GM18873 (cell line): ENCODE measurements at regions not wholly inside any gene's neighbourhood (a gene's known extent, or its start where the extent isn't known, plus 50 kb on each side); places are given as distances from the start of the nearest gene placed in this dataset.
A peak's percentile ranks its signal among the peaks of the same experiment; 100 is the strongest.

ENCODE experiments used
- ATAC-seq: cut with Tn5 transposase; IDR thresholded peaks from one replicate; pipeline ENCODE4 v1.9.1; 2021; ENCODE audit warnings: mild to moderate bottlenecking, moderate library complexity, moderate number of reproducible peaks; ENCODE audit not compliant: unreplicated experiment, low FRiP score

GRCh38 chr13:48181482-48182145 lies 51.4 kb upstream of the ITM2B start:
- ATAC-seq = no peak

- ATAC-seq = no peak
Measured at GRCh38 chr13:48178126-48178525, 54.9 kb upstream of the ITM2B start.

GRCh38 chr13:48176781-48177180 lies 56.2 kb upstream of the ITM2B start:
- ATAC-seq = no peak

- no peak for ATAC-seq
Measured at GRCh38 chr13:48175185-48175584, 57.8 kb upstream of the ITM2B start.

GRCh38 chr13:48167866-48168265 lies 65.1 kb upstream of the ITM2B start:
- ATAC-seq = no peak

- ATAC-seq = no peak
Measured at GRCh38 chr13:48165727-48166126, 67.3 kb upstream of the ITM2B start.

- ATAC-seq = no peak
Measured at GRCh38 chr13:48165063-48165462, 67.9 kb upstream of the ITM2B start.

GRCh38 chr13:48163061-48163460 lies 68.2 kb upstream of the MED4 start:
- ATAC-seq = no peak

GRCh38 chr13:48162217-48162616 lies 67.3 kb upstream of the MED4 start:
- ATAC-seq = no peak

- ATAC-seq = no peak
Measured at GRCh38 chr13:48161530-48162179, 66.8 kb upstream of the MED4 start.

- no peak for ATAC-seq
Measured at GRCh38 chr13:48160606-48161278, 65.8 kb upstream of the MED4 start.

- no peak for ATAC-seq
Measured at GRCh38 chr13:48159826-48160225, 64.9 kb upstream of the MED4 start.

- ATAC-seq = no peak
Measured at GRCh38 chr13:48159401-48159800, 64.5 kb upstream of the MED4 start.

- ATAC-seq = no peak
Measured at GRCh38 chr13:48158915-48159314, 64.0 kb upstream of the MED4 start.

GRCh38 chr13:48158290-48158689 lies 63.4 kb upstream of the MED4 start:
- peak; percentile 56 for ATAC-seq

- ATAC-seq = no peak
Measured at GRCh38 chr13:48156466-48156865, 61.6 kb upstream of the MED4 start.

- no peak for ATAC-seq
Measured at GRCh38 chr13:48155848-48156247, 60.9 kb upstream of the MED4 start.

GRCh38 chr13:48154671-48155070 lies 59.8 kb upstream of the MED4 start:
- no peak for ATAC-seq

- ATAC-seq = no peak
Measured at GRCh38 chr13:48153186-48153585, 58.3 kb upstream of the MED4 start.

- ATAC-seq = no peak
Measured at GRCh38 chr13:48151363-48152161, 56.7 kb upstream of the MED4 start.

GRCh38 chr13:48148454-48148853 lies 53.5 kb upstream of the MED4 start:
- no peak for ATAC-seq
